Right renal pelvis (tissue), 4 donors: ENCODE measurements at regions not wholly inside any gene's neighbourhood (a gene's known extent, or its start where the extent isn't known, plus 50 kb on each side); places are given as distances from the start of the nearest gene placed in this dataset.
"Not testable (repeated sequence)": the region's sequence is repeated elsewhere in the genome, so short reads cannot be mapped to it uniquely, and the experiment has no call there.

Source experiments
- DNase-seq, 4 donors: peaks; one replicate each; pipeline ENCODE4 v3.0.0-alpha.2; 2013; ENCODE audit warnings: low read depth in 4 of 4, low spot score in 3 of 4, missing footprints in 1 of 4

DNA sequence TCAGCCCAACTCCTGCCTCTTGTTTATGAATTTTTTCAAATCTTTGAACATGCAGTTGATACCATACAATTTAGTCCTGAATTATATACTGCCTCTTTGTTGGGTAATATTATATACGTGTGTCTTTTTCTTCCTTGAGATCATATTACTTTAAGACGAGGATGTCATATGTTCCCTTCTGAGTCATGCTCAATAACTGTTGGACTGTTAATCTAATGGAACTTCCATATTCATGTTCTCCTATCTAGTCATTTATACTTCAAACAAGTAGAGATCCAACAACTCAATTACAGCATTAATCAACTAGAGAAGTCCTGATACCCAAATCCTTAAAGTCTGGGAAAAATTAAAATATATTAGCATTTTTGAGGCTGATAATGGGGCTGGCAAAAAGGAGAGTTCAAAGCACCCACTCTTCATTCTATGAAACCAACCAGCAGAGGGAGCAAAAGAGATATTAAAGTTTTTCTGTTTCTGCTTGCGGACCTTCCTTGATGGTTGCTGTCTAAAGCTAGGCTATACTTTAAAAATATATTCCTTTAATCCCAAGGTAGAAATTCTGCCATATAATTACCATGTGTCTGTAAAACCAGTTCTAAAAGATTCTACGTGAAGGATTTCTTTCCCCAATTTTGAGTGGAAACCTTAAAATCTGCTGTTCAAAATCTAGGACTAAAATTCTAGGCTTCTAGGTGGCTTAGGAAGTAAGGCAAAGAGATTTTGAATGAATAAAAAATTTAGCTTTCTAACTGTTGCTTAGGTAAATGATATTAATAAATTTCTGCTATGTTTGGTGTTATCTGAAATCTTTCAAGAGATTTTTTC is 498.9 kb downstream of the BCKDHB start:
- DNase-seq, result peak; percentile 5 to 22 (median 14)

DNA sequence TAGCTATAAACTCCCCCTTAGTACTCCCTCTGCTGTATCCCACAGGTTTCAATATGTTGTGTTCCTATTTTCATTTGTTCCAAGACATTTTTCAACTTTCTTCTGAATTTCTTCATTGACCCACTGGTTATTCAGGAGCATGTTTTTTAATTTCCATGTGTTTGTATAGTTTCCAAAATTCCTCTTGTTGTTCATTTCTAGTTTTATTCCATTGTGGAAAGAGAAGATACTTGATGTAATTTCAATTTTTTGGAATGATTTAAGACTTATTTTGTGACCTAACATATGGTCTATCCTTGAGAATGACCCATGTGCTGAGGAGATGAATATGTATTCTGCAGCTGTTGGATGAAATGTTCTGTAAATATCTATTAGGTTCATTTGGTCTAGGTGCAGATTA is 497.2 kb downstream of the BCKDHB start:
- no peak for DNase-seq

DNA sequence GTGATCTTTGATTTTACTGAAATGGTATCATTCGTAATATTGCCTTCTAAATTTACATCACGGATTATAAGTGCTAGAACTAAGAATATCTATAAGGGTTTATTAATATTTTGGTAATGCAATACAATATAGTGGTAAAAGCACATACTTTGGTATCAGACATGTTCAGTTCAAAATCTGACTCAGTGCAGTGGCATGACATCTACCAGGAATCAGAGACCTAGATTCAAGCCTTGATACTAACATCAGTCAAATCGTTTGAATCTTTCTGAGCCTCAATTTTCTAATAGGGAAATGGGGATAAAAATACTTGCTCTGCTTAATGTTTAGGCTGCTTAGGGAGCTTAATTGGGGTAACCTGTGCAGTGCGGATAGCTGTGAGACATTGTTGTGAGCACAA is 488.0 kb downstream of the BCKDHB start:
- DNase-seq, result no peak

DNA sequence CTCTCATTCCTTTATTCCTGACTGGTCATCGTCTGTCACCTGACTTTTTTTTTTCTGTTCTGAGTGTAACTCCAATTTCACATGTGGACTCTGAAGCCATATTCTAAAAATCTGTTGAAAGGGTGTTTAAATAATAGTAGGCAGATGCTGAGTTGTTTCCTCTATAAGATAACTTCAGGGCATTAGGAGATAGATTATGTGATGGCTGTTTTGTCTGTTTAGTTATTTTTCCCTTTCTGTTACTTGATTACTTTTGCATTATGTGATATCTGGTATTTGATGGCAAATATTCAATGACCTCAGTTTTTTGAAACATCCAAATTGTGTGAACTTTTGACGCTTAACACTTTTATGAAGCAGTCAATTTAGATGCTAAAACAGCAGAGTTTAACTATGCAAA is 486.0 kb downstream of the BCKDHB start:
- DNase-seq, result no peak

DNA sequence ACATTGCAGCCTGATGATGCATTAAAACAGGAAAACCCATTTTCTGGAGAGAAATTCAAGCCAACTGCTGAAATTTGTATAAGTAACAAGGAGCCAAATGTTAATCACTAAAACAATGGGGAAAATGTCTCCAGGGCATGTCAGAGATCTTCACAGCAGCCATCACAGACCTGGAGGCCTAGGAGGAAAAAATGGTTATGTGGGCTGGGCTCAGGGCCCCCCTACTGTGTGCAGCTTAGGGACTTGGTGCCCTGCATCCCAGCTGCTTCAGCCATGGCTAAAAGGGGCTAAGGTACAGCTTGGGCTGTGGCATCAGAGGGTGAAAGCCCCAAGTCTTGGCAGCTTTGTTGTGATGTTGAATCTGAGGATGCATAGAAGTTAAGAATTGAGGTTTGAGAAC is 479.8 kb downstream of the BCKDHB start:
- DNase-seq, result no peak

DNA sequence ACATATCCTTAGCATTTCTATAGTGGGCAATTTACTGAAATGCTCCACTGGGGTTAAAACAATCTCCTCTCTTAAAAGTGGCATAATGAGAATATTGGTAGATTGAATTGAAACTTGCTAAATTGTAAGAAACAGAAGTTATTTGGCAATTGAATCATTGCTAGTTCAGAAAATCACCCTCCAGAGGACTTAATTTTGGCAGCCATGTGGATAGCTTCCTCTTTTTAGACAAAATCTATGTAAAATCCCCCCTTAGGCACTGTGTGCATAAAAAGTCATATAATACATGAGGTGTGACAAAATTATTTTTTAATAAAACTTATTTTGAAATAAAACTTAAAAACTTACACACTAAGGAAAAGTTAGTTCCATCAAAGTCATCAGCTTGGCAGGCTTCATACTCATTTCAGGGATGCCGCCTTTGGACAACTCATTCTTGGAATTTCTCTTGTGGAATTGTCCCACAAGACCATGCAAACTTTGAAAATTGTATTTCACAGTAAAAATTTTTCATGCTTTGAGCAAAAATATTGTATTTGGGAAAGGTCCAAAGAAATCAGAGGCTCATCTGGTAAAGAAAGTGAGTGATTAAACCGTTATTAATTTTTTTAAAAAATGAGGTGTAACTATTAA is 473.0 kb downstream of the BCKDHB start:
- no peak for DNase-seq

DNA sequence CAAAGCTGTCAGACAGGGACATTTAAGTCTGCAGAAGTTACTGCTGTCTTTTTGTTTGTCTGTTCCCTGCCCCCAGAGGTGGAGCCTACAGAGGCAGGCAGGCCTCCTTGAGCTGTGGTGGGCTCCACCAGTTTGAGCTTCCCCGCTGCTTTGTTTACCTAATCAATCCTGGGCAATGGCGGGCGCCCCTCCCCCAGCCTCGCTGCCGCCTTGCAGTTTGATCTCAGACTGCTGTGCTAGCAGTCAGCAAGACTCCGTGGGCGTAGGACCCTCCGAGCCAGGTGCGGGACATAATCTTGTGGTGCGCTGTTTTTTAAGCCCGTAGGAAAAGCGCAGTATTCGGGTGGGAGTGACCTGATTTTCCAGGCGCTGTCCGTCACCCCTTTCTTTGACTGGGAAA is 466.8 kb downstream of the BCKDHB start:
- DNase-seq, result not testable (repeated sequence)

DNA sequence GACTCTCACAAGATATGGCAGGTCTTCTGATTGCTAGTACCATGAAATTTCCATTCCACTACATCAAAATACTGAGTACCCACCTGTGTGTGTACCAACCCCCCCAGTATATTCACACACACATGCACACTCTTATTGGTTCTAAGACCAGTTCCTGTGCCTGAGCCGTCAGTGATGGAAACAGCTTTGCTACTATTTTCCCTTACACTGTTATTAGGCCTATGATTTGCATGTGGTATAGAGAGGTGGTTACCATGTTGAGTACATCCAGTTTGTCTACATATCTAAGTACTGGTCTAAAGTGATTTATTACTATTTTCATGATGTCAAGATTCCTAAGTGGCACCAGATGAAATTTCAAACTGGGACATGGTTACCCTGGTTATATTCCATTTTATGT is 459.9 kb downstream of the BCKDHB start:
- no peak for DNase-seq

DNA sequence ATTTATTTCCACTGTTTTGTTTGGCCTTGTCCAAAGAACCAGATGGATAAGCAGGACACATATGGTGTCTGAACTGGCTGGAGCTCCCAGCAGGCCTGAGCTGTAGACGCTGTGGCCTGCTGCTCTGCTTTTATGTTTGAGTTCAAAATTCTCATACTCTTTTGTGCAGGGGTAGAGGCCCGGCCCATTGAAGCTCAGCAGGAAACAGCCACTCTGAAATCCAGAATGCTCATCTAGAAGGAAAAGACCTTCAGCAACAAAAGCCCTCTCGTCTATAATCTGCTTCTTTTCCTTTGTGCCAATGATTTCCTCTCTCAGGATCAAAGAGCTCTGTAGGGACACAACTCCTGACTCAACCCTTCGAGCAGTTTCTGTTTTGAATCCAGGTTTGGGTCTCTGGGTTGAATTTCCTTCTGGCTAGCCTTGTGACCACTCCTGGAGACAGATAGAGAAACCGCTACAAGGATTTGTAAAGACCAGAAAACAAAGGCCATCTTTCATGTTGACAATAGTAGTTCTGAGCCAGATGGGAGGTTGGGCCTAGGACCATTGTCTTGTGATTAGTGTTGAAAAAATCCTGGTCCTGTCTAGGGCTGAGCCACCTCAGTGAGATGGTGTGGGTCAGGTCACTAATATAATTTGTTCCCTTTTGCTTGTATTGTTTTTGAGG is 446.7 kb downstream of the BCKDHB start:
- peak in 1 of 4 donors; percentile 16 for DNase-seq

DNA sequence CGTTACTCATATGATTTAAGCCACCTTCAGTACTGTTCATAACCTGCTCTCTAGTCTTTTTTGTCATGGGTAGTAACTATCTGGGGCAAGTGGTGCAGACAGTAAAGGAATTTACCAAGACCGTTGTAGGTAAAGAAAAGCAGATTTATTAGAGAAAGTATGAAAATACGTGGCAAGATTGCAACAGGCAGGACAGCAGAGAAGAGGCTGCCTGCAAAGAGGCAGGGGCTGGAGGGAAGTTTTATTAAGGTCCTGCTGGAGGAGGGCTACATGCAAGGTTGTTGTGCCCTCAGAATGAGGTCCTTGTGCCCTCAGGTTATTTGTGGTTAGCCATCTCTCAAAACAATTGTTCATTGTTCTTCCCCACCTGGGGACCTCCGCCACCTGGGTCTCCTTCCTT is 444.3 kb downstream of the BCKDHB start:
- no peak for DNase-seq

DNA sequence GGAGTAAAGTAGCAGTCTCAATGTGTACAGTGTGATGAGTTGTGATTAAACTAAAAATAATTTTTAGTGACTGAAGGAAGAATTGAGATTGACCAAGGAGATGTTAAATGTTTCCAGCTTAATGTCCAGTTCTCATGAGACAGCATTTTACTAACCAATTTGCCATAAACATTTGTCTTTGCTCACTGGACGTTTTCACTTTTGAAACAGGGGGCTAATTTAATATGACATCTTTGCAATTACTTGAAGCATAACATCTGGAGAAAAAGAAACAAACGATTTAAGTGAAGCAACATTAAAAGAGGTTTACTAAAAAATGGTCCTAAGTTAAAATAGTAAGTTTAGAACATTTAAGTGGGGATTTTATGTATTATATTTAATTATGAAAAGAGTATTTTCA is 443.8 kb downstream of the BCKDHB start:
- DNase-seq, result peak in 1 of 4 donors; percentile 14

DNA sequence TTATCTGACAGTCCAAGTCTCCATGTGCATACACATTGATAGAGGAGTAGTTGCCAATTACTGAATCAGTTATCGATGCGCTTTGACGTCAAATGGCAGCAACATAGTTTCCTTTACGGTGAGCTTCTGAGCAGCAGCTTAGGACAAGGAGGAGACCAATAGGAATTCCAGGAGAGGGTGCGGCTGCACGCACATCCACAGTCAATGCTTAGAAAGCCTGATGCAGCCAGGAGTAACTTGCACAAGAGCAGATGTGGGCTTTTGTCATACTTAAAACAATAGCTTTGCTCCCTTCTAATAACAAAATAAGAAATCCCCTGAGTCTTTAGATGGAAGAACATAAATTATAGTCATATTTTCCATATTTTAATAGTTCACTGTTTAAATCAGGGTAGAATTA is 442.1 kb downstream of the BCKDHB start:
- no peak for DNase-seq

DNA sequence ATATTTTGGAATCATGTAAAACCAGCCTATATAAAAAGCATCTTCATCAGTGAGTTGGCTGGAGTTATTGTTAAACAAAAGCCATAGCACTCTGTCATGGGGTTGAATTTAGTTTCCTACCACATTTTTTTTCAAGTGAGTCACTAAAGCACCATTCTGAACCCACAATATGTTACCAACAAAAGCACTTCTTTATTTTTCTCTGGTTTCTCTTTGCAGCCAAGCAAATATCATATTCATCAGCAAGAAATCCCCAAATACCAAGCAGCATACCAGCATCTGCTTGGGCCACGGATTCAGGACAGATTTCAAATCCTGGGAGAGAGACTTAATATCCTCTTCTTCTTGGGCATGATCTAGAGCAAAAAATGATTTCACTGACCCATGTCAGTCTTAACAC is 441.4 kb downstream of the BCKDHB start:
- no peak for DNase-seq

DNA sequence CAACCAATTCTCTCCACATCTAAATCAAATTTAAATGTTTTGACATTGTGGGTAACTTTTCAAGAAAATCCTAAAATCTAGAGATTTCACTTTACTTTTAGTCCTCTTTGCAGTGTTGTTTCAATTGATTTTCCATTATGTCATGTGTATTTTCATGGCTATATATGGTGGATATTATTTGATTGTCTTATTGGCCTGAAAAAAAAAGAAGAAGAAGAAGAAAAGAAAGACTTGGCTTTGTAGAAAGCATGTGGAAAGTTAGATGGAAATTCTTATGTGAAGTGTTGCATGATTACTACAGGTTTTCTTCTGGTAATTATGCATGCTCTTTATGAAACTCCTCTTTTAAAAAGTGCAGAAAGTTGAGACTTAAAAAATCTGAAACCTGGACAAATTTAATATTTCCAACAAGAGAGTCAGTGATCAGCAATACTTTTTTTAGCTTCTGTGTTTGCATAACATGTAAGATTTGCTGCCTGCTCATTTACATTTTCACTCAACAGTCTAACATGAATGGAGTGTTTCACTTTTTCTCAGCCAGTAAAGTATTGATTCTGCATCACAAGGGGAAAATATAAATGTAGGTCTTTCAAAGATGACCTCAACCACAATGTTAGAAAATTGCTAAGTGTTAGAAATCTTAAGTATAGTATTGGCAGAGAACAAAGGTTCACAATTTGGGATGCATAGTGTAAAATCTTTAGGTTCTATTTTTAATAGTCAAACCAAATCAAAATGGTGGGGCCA is 438.7 kb downstream of the BCKDHB start:
- DNase-seq, result no peak

DNA sequence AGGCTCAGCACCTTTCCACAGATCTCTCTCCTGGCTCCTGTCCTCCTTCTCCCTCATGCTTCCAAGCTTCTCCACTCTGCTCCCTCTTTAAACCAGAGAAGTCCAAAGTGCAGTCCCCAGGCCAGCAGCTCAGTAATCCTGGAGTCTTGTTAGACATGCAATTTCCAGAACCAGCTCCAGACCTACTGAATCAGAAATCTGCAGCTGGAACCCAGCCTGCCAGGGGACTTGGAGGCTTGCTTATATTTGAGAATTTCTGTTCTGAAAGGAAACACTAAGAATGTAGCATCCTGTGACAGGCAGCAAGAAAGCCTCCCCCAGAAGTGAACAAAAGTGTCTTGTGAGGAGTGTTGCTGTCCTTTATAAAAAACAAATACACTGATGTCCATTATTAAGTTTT is 438.1 kb downstream of the BCKDHB start:
- DNase-seq, result no peak

DNA sequence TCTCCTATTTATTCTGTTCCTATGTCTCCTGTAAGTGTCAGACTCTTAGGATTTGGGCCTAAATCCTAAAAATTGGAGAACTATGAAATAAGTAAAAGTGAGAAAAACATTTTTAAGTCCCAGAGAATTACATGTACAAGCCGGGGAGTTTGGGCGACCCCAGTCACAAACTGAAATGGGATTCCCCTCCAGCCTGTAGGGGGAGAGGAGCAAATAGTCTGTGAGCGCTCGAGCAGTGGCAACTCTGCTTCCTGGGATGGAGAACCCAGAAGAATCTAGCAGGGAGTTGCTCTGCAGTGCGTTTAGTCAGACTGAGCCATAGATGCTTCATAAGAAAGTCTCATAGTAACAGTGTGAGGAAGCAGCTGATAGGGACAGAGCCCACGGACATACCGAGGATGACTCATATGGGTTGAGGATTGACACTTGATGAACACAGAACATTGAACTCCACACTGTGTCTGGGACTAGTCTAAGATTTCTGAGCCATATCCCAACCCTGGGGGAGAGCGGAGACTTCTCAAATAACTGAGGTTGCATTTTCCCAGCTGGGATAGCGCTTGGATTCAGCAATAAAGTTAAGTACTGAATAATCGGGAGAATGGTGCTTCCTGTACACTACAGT is 437.2 kb downstream of the BCKDHB start:
- DNase-seq, result no peak

DNA sequence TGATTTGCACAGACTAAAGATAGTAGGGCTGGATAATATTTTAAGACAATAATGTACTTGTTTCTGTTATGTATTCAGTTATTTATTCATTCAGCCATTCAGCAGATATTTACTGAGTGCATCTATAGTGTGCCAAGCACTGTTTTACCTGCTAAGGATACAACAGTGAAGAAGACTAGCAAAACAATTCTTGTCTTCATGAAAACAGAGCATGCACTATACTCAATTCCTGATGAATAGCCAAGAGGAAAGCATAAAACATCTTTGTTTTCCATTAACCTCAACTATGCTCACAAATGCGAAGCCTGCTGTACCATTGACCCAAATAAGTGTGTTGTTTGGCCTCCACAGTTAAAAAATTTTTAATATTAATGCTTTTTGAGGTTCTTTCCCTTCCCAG is 436.7 kb downstream of the BCKDHB start:
- no peak for DNase-seq

DNA sequence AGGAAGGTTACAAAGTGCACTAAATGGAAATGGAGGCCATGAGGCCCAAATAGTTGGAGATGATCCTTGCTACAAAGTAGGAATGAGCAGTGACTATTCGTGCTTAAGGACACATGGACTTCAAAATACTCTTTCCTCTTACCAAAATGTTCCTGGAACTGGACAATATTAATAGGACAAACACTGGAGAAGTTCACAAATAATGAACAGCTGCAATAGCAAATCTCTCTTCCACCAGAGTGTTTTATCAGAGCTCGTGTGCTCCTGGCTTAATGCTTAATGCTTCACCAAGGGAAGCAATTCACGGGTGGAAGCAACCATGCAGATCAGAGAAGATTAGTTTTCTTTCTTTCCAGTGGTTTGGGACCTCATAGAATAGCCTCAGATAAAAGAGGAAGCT is 435.4 kb downstream of the BCKDHB start:
- no peak for DNase-seq

DNA sequence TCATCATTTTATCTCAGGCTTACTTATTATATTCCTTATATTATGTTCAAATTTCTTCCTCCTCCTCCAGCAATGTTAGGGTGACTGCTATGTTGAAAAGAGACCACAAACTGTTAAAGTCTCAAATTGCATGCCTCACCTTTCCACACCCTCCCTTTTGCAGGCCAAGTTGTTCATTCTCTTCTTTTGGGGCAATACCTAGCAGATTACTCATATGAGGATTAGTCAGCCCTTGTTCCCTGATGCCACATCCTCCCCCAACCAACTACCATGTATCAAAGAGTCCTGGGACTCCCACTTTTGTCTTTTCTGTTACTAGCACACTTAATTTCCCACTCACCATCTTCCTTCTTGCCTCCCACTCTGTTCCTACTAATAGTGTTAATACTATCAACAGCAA is 434.7 kb downstream of the BCKDHB start:
- no peak for DNase-seq

DNA sequence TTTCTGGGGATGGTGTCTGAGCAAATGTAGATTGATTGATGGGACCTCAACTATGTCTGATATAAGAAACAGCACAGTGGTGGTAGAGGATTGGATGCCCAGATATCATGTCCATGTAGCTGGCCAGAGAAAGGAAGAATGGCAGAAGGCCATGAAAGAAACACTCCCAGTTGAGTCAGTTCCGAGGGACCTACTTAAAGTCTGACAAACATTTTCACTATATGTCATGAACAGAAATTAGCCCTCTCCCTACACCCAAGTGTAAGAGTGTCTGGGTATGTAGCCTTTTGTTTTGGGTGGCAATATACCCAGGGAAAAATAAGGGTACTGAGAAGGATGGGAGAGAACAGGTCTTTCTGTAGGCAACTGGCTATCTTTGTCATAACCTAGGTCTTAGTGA is 434.2 kb downstream of the BCKDHB start:
- DNase-seq, result no peak
